H9 (cell line): ENCODE measurements at regions not wholly inside any gene's neighbourhood (a gene's known extent, or its start where the extent isn't known, plus 50 kb on each side); places are given as distances from the start of the nearest gene placed in this dataset.

Source experiments
- DNase-seq: peaks from one replicate; pipeline ENCODE4 v3.0.0-alpha.2; 2017
- H2AFZ ChIP-seq: one replicate; pipeline ENCODE4 v1.6.1; 2013; ENCODE audit warnings: mild to moderate bottlenecking, low read length, control low read depth, moderate library complexity
- H2AK5ac ChIP-seq: 2 replicates; pipeline ENCODE4 v1.6.1; 2013; ENCODE audit warnings: low read length, control low read depth, mixed read lengths; ENCODE audit not compliant: insufficient read length
- H2BK120ac ChIP-seq: one replicate; pipeline ENCODE4 v1.6.1; 2013; ENCODE audit warnings: low read depth, mild to moderate bottlenecking, low read length, control low read depth, inconsistent platforms; ENCODE audit not compliant: poor library complexity, severe bottlenecking
- H2BK12ac ChIP-seq: 2 replicates; pipeline ENCODE4 v1.6.1; 2013; ENCODE audit warnings: low read length, control low read depth, mixed read lengths, low read depth; ENCODE audit not compliant: insufficient read length
- H2BK15ac ChIP-seq: 2 replicates; pipeline ENCODE4 v1.6.1; 2013; ENCODE audit warnings: low read depth, low read length, control low read depth
- H2BK20ac ChIP-seq: one replicate; pipeline ENCODE4 v1.6.1; 2013; ENCODE audit warnings: low read depth, mild to moderate bottlenecking, low read length, control low read depth, inconsistent platforms; ENCODE audit not compliant: poor library complexity, severe bottlenecking
- H2BK5ac ChIP-seq: 2 replicates; pipeline ENCODE4 v1.6.1; 2013; ENCODE audit warnings: low read length, control low read depth, mixed read lengths; ENCODE audit not compliant: insufficient read length
- H3K14ac ChIP-seq: 2 replicates; pipeline ENCODE4 v1.6.1; 2013; ENCODE audit warnings: low read length, control low read depth; ENCODE audit not compliant: insufficient read depth
- H3K18ac ChIP-seq: 2 replicates; pipeline ENCODE4 v1.6.1; 2013; ENCODE audit warnings: low read depth, mild to moderate bottlenecking, mixed read lengths, low read length, control low read depth; ENCODE audit not compliant: insufficient read length
- H3K23ac ChIP-seq: 2 replicates; pipeline ENCODE4 v1.6.1; 2013; ENCODE audit warnings: low read length, control low read depth, mixed read lengths, low read depth; ENCODE audit not compliant: insufficient read length
- H3K23me2 ChIP-seq: 2 replicates; pipeline ENCODE4 v1.6.1; 2013; ENCODE audit warnings: low read depth, mild to moderate bottlenecking, mixed read lengths, low read length, control low read depth; ENCODE audit not compliant: insufficient read length, poor library complexity, severe bottlenecking
- H3K27ac ChIP-seq: 2 replicates; pipeline ENCODE4 v1.5.1; 2013; ENCODE audit warnings: low read length, control low read depth, mixed read lengths, low read depth; ENCODE audit not compliant: insufficient read length
- H3K27me3 ChIP-seq: 2 replicates; pipeline ENCODE4 v1.6.1; 2013; ENCODE audit warnings: low read length, control low read depth, inconsistent platforms; ENCODE audit not compliant: insufficient read depth
- H3K4ac ChIP-seq: 2 replicates; pipeline ENCODE4 v1.6.1; 2013; ENCODE audit warnings: low read depth, mild to moderate bottlenecking, control low read depth, inconsistent platforms, low read length, moderate library complexity
- H3K4me1 ChIP-seq: 2 replicates; pipeline ENCODE4 v1.6.1; 2013; ENCODE audit warnings: low read length, control low read depth, inconsistent platforms; ENCODE audit not compliant: insufficient read depth
- H3K4me2 ChIP-seq: 2 replicates; pipeline ENCODE4 v1.6.1; 2013; ENCODE audit warnings: low read length, control low read depth, mixed read lengths; ENCODE audit not compliant: insufficient read length, insufficient read depth
- H3K56ac ChIP-seq: 2 replicates; pipeline ENCODE4 v1.6.1; 2013; ENCODE audit warnings: low read depth, mild to moderate bottlenecking, mixed read lengths, low read length, control low read depth; ENCODE audit not compliant: insufficient read length
- H3K79me1 ChIP-seq: 2 replicates; pipeline ENCODE4 v1.6.1; 2013; ENCODE audit warnings: low read depth, mild to moderate bottlenecking, moderate library complexity, low read length, control low read depth, inconsistent platforms; ENCODE audit not compliant: insufficient read depth, poor library complexity, severe bottlenecking
- H3K79me2 ChIP-seq: 2 replicates; pipeline ENCODE4 v1.6.1; 2013; ENCODE audit warnings: low read length, control low read depth, inconsistent platforms; ENCODE audit not compliant: insufficient read depth
- H3K9ac ChIP-seq: 2 replicates; pipeline ENCODE4 v1.6.1; 2013; ENCODE audit warnings: low read length, control low read depth, mixed read lengths; ENCODE audit not compliant: insufficient read length; ENCODE audit errors: extremely low read depth
- H3K9me3 ChIP-seq: one replicate; pipeline ENCODE4 v1.6.1; 2013; ENCODE audit warnings: low read depth, low read length, inconsistent platforms; ENCODE audit not compliant: control insufficient read depth
- H3T11ph ChIP-seq: one replicate; pipeline ENCODE4 v1.6.1; 2013; ENCODE audit warnings: mild to moderate bottlenecking, low read length, control low read depth, inconsistent platforms
- H4K20me1 ChIP-seq: one replicate; pipeline ENCODE4 v1.6.1; 2013; ENCODE audit not compliant: control insufficient read depth, insufficient read length, insufficient read depth
- H4K5ac ChIP-seq: 2 replicates; pipeline ENCODE4 v1.6.1; 2013; ENCODE audit warnings: low read depth, mild to moderate bottlenecking, mixed read lengths, low read length, control low read depth; ENCODE audit not compliant: insufficient read length
- H4K8ac ChIP-seq: replicated peaks from 2 replicates; pipeline ENCODE4 v1.6.1; 2013; ENCODE audit warnings: low read length, control low read depth, mixed read lengths, low read depth; ENCODE audit not compliant: insufficient read length
- H4K91ac ChIP-seq: 2 replicates; pipeline ENCODE4 v1.6.1; 2013; ENCODE audit warnings: low read depth, mild to moderate bottlenecking, moderate library complexity, mixed read lengths, low read length, control low read depth; ENCODE audit not compliant: insufficient read length
- H3K27ac Mint-ChIP-seq, 3 experiments: 2 replicates in 2 of 3; 3 replicates in 1 of 3; pipeline ENCODE4 v1.8.0; 2020 to 2021; ENCODE audit warnings: mixed read lengths in 3 of 3, mild to moderate bottlenecking in 1 of 3, moderate library complexity in 1 of 3
- H3K27me3 Mint-ChIP-seq: 2 replicates; pipeline ENCODE4 v1.8.0; 2021; ENCODE audit warnings: low read depth, mild to moderate bottlenecking, moderate library complexity, mixed read lengths
- H3K36me3 Mint-ChIP-seq, 3 experiments: 2 replicates in 2 of 3; 3 replicates in 1 of 3; pipeline ENCODE4 v1.8.0; 2020 to 2021; ENCODE audit warnings: low read depth in 3 of 3, mixed read lengths in 3 of 3; ENCODE audit not compliant: insufficient read depth in 1 of 3
- H3K4me1 Mint-ChIP-seq, 2 experiments: 2 replicates each; pipeline ENCODE4 v1.8.0; 2020; ENCODE audit warnings: mixed read lengths in 2 of 2
- H3K4me3 Mint-ChIP-seq, 2 experiments: 2 replicates in 1 of 2; 3 replicates in 1 of 2; pipeline ENCODE4 v1.8.0; 2020 to 2021; ENCODE audit warnings: mild to moderate bottlenecking in 2 of 2, mixed read lengths in 2 of 2, moderate library complexity in 1 of 2
- H3K9me3 Mint-ChIP-seq, 2 experiments: 2 replicates in 1 of 2; 3 replicates in 1 of 2; pipeline ENCODE4 v1.8.0; 2020; ENCODE audit warnings: mild to moderate bottlenecking in 2 of 2, mixed read lengths in 2 of 2, moderate library complexity in 1 of 2
- CTCF ChIP-seq: fragments of 200-600 bp; sonication (generic); conservative IDR thresholded peaks from 3 replicates; pipeline ENCODE4 v1.8.0; 2021; ENCODE audit warnings: antibody characterized with exemption, mild to moderate bottlenecking
- WGBS: extraction: QIAGEN DNeasy Blood & Tissue Kit; methylation state at CpG from one replicate; pipeline ENCODE4 v1.1.7; 2013; ENCODE audit warnings: missing lambda C conversion rate, low lambda C conversion rate, mixed read lengths; ENCODE audit not compliant: insufficient read length; ENCODE audit errors: extremely low coverage; 5-methylcytosine and 5-hydroxymethylcytosine counted together

GRCh38 chr13:54591540-54591939, 1562.9 kb downstream of the OLFM4 start:
- no peak overlapping the region for H2AK5ac ChIP-seq
- H4K20me1 ChIP-seq: no peaks in the 10 kb centered on the region
- H3K23ac ChIP-seq: no peak overlapping the region
- H4K5ac ChIP-seq: no peak overlapping the region
- no CpG with 5 or more reads among the region's 3 CpGs for WGBS
- no peak for DNase-seq
- Mint-ChIP-seq H3K27me3 (no peaks in the 10 kb centered on the region), H3K36me3 (peaks cover 5 to 23% (median 8%) of the 10 kb centered on the region in 3 experiments; a peak in 5 of 7 replicates), H3K27ac (no peak overlapping the region), H3K9me3 (peaks cover 0 to 2% of the 10 kb centered on the region in 2 experiments; a peak in 3 of 5 replicates), H3K4me3 (no peak overlapping the region), H3K4me1 (peaks cover 5 to 11% of the 10 kb centered on the region in 2 experiments)
- H3K23me2 ChIP-seq: no peaks in the 10 kb centered on the region
- H2BK12ac ChIP-seq: no peak overlapping the region
- no peak overlapping the region for H2BK15ac ChIP-seq
- no peak overlapping the region for H3K56ac ChIP-seq
- TF ChIP-seq CTCF: no peak
- H3K9me3 ChIP-seq: no peaks in the 10 kb centered on the region
- no peaks in the 10 kb centered on the region; the same call in 1 of the 2 replicates for H3K4me1 ChIP-seq
- H3K27me3 ChIP-seq: no peaks in the 10 kb centered on the region
- no peak overlapping the region for H3K18ac ChIP-seq
- no peak overlapping the region for H2BK20ac ChIP-seq
- H3T11ph ChIP-seq: no peak overlapping the region
- H2AFZ ChIP-seq: no peak overlapping the region
- H3K9ac ChIP-seq: no peak overlapping the region
- no peak overlapping the region for H4K8ac ChIP-seq
- H3K14ac ChIP-seq: no peak overlapping the region
- no peak overlapping the region for H2BK5ac ChIP-seq
- no peak overlapping the region for H3K4me2 ChIP-seq
- H3K4ac ChIP-seq: no peak overlapping the region
- H3K79me1 ChIP-seq: no peaks in the 10 kb centered on the region
- H2BK120ac ChIP-seq: no peak overlapping the region
- H4K91ac ChIP-seq: no peak overlapping the region
- H3K27ac ChIP-seq: no peak overlapping the region
- H3K79me2 ChIP-seq: no peaks in the 10 kb centered on the region
